Fibroblast of skin of right quadriceps (primary cell): ENCODE measurements at regions not wholly inside any gene's neighbourhood (a gene's known extent, or its start where the extent isn't known, plus 50 kb on each side); places are given as distances from the start of the nearest gene placed in this dataset.
"Not testable (repeated sequence)": the region's sequence is repeated elsewhere in the genome, so short reads cannot be mapped to it uniquely, and the experiment has no call there.

Source experiments
- DNase-seq: peaks from one replicate; pipeline ENCODE4 v3.0.0-alpha.2; 2013

- peak; percentile 65 for DNase-seq
Measured at GRCh38 chr15:69854001-69854400, 243.7 kb downstream of the TLE3 start.

- DNase-seq: peak; percentile 98
Measured at GRCh38 chr15:69854521-69855181, 243.1 kb downstream of the TLE3 start.

DNA sequence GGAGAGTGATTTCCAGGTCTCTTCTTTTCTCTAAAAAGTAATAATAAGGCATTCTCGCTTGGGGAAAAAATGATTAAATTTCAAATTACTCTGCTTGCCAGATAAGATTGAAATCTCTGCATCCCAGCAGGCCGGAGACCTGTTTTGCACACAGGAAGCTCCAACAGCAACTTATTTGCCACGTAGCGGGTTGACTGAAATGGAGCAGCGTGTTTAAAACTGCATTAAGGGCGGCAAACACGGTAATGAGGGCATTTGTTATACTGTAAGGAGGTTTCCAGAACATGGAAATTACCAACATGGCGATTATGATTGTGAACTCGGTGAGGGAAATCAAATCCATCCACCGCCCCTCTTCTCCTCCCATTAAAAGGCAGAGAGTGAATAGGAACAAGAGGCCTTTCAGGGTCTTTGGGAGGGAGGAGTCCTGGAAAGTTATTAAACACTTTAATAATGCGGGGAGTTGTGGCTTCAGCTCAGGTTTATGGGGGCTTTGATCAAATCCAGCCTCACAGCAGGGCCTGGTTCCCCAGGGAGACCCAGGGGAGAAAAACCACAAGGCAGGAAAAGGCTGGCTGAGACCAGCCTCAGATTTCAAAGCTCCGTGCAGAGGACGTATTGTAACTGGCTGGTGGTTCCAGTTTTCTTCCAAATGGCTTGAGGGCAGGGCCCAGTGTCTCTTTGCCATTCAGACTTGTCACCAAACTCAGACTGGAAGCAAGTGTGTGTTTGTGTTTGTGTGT is 242.3 kb downstream of the TLE3 start:
- DNase-seq: peak; percentile 77

DNA sequence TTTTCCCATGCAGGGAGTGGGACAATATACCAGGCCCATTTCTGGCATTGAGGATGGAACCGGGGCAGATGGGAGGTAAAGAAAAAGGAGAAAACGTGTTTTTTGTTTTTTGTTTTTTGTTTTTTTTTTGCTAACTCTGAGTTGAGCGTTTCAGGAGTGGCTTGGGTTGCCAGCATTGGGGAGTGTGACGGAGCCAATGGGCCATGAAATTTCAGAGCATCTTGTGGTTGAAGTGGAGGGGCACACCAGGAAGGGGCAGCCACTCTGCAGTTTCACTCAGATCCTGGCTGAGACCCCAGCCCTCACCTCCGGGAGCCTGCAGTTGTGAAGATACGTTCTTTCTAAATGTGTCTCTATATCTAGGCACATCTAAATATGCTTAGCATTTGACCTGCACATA is 240.5 kb downstream of the TLE3 start:
- no peak for DNase-seq

- no peak for DNase-seq
Measured at GRCh38 chr15:69857686-69858391, 239.9 kb downstream of the TLE3 start.

GRCh38 chr15:69858456-69858855 is 239.3 kb downstream of the TLE3 start:
- DNase-seq: no peak

GRCh38 chr15:69859866-69860265 is 237.9 kb downstream of the TLE3 start:
- DNase-seq: no peak

- DNase-seq: no peak
Measured at GRCh38 chr15:69860321-69860720, 237.4 kb downstream of the TLE3 start.

GRCh38 chr15:69860921-69861320 is 236.8 kb downstream of the TLE3 start:
- DNase-seq: no peak

DNA sequence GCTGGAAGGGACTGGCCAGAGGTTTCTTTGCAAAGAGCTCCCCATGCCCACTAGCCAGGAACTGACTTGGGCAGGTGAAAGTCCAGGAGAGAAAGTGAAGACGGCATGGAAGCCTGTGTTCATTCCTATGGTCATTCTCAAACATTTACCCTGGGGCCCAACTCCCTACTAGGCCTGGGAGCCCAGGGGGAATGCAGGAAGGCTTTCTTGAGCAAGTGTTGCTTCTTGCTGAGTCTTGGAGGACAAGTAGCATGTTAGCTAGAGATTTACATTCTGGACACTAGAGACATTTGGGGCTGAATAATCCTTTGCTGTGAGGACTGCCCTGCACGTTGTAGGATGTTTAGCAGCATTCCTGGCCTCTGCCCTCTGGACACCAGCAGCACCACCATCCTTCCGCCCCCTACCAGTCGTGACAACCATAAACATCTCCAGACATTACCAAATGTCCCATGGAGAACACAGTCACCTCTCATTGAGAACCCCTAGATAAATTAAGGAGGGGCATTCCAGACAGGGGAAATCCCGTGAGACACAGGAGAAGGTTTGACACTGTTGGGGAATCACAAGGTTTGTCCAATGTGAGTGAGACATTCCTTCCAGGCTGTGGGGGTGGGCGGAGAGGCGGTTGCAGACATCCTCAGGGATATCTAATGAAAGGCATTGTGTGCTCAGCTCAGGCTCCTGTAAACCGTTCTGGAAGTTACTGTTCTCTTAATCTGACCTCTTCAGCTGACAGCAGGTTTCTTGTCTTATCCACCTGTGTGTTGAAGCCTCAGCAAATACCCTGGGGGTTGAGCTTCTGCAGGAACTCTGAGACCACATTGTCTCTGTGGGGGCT is 236.2 kb downstream of the TLE3 start:
- peak; percentile 23 for DNase-seq

DNA sequence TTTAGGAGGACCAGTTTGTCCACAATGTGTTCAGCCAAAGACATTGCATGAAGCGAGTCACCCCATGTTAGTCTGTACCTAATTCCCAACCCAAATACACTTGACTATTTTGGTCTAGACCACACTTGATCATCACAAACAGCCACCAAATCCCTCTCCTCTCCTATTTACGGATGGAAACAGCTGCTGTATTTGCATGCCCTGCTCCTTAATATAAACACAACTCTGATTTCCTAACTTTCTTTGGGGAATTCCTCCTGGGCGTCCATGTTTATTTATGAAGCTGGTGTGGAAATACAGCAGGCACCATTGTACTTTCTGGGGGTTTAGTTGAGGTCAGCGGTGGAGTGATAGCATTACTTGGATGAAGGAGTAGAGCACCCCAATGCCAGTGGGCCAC is 235.2 kb downstream of the TLE3 start:
- DNase-seq: peak; percentile 31

DNA sequence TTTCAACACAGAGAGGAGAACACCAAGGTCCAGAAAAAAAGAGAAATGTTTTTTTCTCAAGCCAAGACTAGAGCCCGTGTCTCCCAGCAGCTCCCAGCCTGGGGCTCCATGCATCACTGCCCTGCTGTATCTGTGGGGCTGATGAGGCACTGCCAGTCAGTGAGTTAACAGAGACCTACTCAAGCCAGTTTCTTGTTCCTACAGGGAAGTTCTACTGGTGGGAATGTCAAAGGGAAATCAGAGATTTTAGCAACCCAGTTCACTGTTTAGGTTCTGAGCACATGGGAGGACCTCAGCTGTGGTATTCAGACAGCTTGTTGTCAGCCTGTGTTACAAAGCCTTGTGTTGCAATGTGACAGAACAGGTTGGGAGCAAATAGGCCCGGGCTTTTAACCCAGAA is 234.3 kb downstream of the TLE3 start:
- DNase-seq: no peak

- no peak for DNase-seq
Measured at GRCh38 chr15:69865369-69865768, 232.3 kb downstream of the TLE3 start.

- no peak for DNase-seq
Measured at GRCh38 chr15:69868756-69869155, 229.0 kb downstream of the TLE3 start.

DNA sequence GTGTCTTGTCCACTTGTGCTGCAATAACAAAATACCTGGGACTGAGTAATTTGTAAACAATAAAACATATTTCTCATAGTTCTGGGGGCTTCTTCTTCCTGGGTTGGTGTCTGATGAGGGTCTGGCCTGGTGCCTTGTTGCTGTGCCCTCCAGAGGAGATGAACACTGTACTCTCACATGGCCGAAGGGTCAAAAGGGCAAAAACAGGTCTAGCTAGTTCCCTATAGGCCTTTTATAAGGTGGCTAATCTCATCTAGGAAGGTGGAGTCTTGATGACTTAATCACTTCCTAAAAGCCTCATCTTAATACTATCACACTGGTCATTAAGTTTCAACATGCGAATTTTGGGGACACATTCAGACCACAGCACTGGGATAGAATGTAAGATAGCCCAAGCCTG is 228.4 kb downstream of the TLE3 start:
- DNase-seq: no peak

DNA sequence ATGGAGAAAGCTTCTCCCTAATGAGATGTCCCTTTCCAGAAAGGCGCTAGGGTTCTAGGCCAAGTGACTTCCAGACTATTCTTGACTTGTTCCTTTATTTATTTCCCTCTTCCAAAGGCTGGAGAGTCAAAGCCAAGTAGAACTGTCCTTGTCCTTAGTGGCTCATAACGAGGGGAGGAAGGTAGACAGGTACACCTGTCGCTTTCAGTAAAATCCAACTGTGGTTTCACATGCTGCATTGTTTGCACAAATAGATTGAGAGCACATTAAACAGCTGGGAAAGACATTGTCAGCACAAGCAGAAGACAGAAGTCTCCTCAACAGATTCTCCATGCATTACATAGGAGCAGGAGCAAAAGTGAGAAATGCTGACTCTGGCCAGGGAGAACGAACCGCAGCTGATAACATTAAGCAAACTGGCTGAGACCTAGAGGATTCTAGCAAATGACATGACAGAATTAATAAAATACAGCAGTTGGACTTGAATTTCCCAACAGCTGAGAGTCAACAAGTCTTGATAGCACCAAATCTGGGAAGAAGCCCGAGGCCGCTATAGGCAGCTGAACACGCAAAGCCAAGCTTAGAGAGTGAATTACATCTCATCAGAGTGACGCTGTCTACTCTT is 227.7 kb downstream of the TLE3 start:
- DNase-seq: no peak

- no peak for DNase-seq
Measured at GRCh38 chr15:69871511-69872134, 226.1 kb downstream of the TLE3 start.

GRCh38 chr15:69873807-69874206 is 223.9 kb downstream of the TLE3 start:
- no peak for DNase-seq

- no peak for DNase-seq
Measured at GRCh38 chr15:69874321-69874720, 223.4 kb downstream of the TLE3 start.

DNA sequence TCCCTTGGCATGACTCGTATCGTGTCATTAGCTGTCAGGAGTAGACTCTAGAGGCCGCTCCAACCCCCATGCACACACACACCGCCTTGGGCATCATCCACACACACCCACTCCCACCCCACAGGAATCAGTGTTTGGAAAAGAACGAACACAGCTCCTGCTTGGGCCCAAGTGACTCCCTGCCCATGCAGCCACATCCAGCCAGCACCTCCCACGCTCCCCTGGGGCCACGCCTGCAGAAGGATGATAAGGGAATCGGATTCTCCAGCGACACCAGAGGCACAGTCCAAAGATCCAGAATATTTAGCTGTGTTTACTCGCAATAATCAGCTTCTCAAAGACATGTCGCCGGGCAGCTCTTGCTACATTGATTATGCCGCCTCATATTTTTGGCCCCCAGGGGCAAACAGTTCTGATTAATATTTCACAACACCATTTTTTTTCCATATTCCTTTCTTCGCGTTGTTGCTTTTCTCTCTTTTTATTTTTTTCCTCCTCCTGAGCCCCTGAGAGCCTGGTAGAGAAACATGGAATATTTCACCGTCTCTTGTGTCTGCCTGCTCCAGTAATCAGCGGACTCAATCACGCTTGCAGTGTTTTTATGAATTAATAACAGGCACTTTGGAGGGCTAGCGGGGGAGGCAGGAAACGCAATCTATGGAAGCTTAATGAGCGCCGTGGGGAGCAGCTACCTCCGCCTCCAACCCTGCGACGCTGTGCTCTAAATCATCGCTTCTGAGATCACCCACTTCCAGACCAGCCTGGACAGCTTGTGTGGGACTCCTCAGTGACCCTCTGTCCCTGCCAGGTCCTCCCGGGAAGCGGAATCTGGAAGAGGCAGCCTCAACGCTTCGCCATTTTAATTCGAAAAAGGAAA is 221.4 kb downstream of the TLE3 start:
- DNase-seq: no peak

DNA sequence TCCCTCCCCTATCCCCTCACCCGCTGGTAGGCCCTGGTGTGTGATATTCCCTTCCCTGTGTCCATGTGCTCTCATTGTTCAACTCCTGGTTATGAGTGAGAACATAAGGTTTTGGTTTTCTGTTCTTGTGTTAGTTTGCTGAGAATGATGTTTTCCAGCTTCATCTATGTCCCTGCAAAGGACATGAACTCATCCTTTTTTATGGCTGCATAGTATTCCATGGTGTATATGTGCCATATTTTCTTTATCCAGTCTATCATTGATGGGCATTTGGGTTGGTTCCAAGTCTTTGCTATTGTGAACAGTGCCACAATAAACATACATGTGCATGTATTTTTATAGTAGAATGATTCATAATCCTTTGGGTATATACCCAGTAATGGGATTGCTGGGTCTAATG is 217.8 kb downstream of the TLE3 start:
- not testable (repeated sequence) for DNase-seq
